Sigmoid colon (tissue), 6 donors: ENCODE measurements at regions not wholly inside any gene's neighbourhood (a gene's known extent, or its start where the extent isn't known, plus 50 kb on each side); places are given as distances from the start of the nearest gene placed in this dataset.

ENCODE experiments used
- DNase-seq: peaks from one replicate; pipeline ENCODE4 v3.0.0-alpha.2; 2019
- H3K27ac ChIP-seq, 4 donors: fragments of 200-600 bp; sonication (generic); one replicate each; pipeline ENCODE4 v1.5.1; 2016 to 2019; ENCODE audit warnings: mild to moderate bottlenecking in 1 of 4
- H3K27me3 ChIP-seq, 3 donors: fragments of 200-600 bp; sonication (generic); one replicate each; pipeline ENCODE4 v1.5.1; 2019; ENCODE audit warnings: mild to moderate bottlenecking in 1 of 3
- H3K36me3 ChIP-seq, 4 donors: fragments of 200-600 bp; sonication (generic); one replicate each; pipeline ENCODE4 v1.5.1; 2016 to 2019
- H3K4me1 ChIP-seq, 4 donors: fragments of 200-600 bp; sonication (generic); one replicate each; pipeline ENCODE4 v1.5.1; 2017 to 2019
- H3K4me3 ChIP-seq, 4 donors: fragments of 200-600 bp; sonication (generic); one replicate each; pipeline ENCODE4 v1.5.1; 2017 to 2019; ENCODE audit warnings: mild to moderate bottlenecking in 2 of 4, moderate library complexity in 1 of 4
- H3K9me3 ChIP-seq, 4 donors: fragments of 200-600 bp in 3 of 4; sonication (generic) in 3 of 4; one replicate each; pipeline versions ENCODE4 v1.5.1 to v1.6.1; 2013 to 2019
- CTCF ChIP-seq, 4 experiments: fragments of 450-650 bp in 3 of 4; fragments of 200-600 bp in 1 of 4; IDR thresholded peaks; one replicate each; pipeline ENCODE4 v1.5.1; 2016 to 2019; ENCODE audit warnings: antibody characterized with exemption in 4 of 4, mild to moderate bottlenecking in 3 of 4, moderate library complexity in 2 of 4
- EP300 ChIP-seq, 4 donors: sonication (generic); formaldehyde crosslinking; IDR thresholded peaks; one replicate each; pipeline ENCODE4 v1.6.1; 2017; ENCODE audit warnings: antibody characterized with exemption in 4 of 4
- POLR2A ChIP-seq, 2 donors: fragments of 450-650 bp; IDR thresholded peaks; one replicate each; pipeline ENCODE4 v1.6.1; 2016; ENCODE audit warnings: antibody characterized with exemption in 2 of 2, mild to moderate bottlenecking in 2 of 2, moderate library complexity in 2 of 2
- POLR2AphosphoS5 ChIP-seq, 4 donors: sonication (generic); formaldehyde crosslinking; IDR thresholded peaks; one replicate each; pipeline ENCODE4 v1.6.1; 2017; ENCODE audit warnings: antibody characterized with exemption in 4 of 4
- WGBS, 2 donors: extraction: QIAGEN DNeasy Blood & Tissue Kit; methylation state at CpG; one replicate each; pipeline ENCODE4 v1.1.7; 2013; 5-methylcytosine and 5-hydroxymethylcytosine counted together
- intact Hi-C: fragments of 100-400 bp; cut with DNase I; formaldehyde crosslinking; loops from one replicate; pipeline ENCODE4 v1.15.1; 2023
- donor health status: healthy with polysubstance abuse.
- donor health status: healthy.

- intact Hi-C loops: no loop called here
- Histone ChIP-seq H3K27me3 (no peaks in the 10 kb centered on the region), H3K27ac (no peak overlapping the region), H3K9me3 (no peaks in the 10 kb centered on the region), H3K4me1 (peaks cover 0 to 8% (median 0%) of the 10 kb centered on the region in 4 donors), H3K36me3 (no peaks in the 10 kb centered on the region), H3K4me3 (no peak overlapping the region)
- 79 to 86% methylated on average over 2 of the region's 2 CpGs for WGBS, 2 donors
- TF ChIP-seq POLR2A (IDR thresholded peaks at IDR 0.05) (no peak), EP300 (IDR thresholded peaks at IDR 0.05) (no peak), POLR2AphosphoS5 (IDR thresholded peaks at IDR 0.05) (no peak), CTCF (IDR thresholded peaks at IDR 0.05) (no peak)
- DNase-seq: no peak
Measured at GRCh38 chr2:81282151-81282769, 977.7 kb upstream of the LRRTM1 start.

DNA sequence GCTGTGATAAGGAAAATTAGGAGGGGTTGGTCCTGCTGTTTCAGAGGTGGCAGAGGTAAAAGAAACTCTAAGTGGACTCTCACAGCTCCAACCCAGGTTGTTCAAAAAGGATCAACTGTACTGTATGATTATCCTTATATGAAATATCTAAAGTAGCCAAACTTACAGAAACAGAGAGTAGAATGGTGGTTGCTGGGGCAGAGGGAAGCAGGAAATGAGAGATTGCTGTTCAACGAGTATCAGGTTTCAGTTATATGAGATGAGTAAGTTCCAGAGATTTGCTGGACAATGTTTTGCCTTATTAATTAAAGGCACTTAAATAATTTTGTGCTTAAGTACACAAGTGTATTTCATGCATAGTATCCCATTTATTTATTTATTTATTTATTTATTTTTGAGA, 972.0 kb upstream of the LRRTM1 start:
- WGBS, 2 donors: 70 to 83% methylated on average over 1 of the region's 1 CpG
- no peaks in the 10 kb centered on the region for H3K9me3 ChIP-seq
- no peak for DNase-seq
- TF ChIP-seq EP300 (IDR thresholded peaks at IDR 0.05): no peak
- TF ChIP-seq POLR2A (IDR thresholded peaks at IDR 0.05): no peak
- TF ChIP-seq POLR2AphosphoS5 (IDR thresholded peaks at IDR 0.05): no peak
- no peak for TF ChIP-seq CTCF (IDR thresholded peaks at IDR 0.05)
- no peaks in the 10 kb centered on the region for H3K36me3 ChIP-seq
- H3K27me3 ChIP-seq: no peaks in the 10 kb centered on the region
- no peak overlapping the region for H3K27ac ChIP-seq
- intact Hi-C loops: no loop called here
- H3K4me1 ChIP-seq: no peaks in the 10 kb centered on the region
- H3K4me3 ChIP-seq: no peak overlapping the region

- Histone ChIP-seq H3K4me1 (no peaks in the 10 kb centered on the region), H3K4me3 (no peak overlapping the region), H3K27me3 (no peaks in the 10 kb centered on the region), H3K36me3 (no peaks in the 10 kb centered on the region), H3K27ac (no peak overlapping the region), H3K9me3 (peaks cover 0 to 4% (median 0%) of the 10 kb centered on the region in 4 donors)
- no peak for DNase-seq
- WGBS, 2 donors: 6 to 18% methylated on average over 1 of the region's 1 CpG
- intact Hi-C loops: no loop called here
- TF ChIP-seq POLR2A (IDR thresholded peaks at IDR 0.05) (no peak), POLR2AphosphoS5 (IDR thresholded peaks at IDR 0.05) (no peak), CTCF (IDR thresholded peaks at IDR 0.05) (no peak), EP300 (IDR thresholded peaks at IDR 0.05) (no peak)
Measured at GRCh38 chr2:81266106-81266505, 961.6 kb upstream of the LRRTM1 start.

GRCh38 chr2:81263989-81264388, 959.4 kb upstream of the LRRTM1 start:
- Histone ChIP-seq H3K4me3 (no peak overlapping the region), H3K9me3 (no peaks in the 10 kb centered on the region), H3K4me1 (no peaks in the 10 kb centered on the region), H3K27me3 (no peaks in the 10 kb centered on the region), H3K36me3 (no peaks in the 10 kb centered on the region), H3K27ac (no peak overlapping the region)
- DNase-seq: no peak
- TF ChIP-seq EP300 (IDR thresholded peaks at IDR 0.05): no peak
- no peak for TF ChIP-seq POLR2AphosphoS5 (IDR thresholded peaks at IDR 0.05)
- no peak for TF ChIP-seq CTCF (IDR thresholded peaks at IDR 0.05)
- TF ChIP-seq POLR2A (IDR thresholded peaks at IDR 0.05): no peak
- intact Hi-C loops: no loop called here

DNA sequence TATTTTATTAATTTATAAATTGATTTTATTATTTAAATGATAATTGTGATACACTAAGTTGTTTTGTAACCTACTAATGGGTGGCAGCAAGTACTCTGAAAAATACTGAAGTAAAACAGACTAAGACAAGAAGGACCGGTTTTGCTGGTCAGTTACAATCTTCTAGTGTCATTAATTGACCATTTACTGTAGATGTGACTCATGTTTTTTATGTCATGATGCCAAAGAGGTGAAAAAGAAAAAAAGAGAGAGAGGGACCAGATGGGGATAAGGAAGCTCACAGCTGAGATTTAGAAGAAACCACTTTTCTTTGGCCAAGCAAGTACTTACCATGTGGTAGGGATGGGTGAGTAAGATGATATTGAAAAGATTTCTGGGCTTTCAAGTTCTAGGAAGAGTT, 955.8 kb upstream of the LRRTM1 start:
- TF ChIP-seq CTCF (IDR thresholded peaks at IDR 0.05): no peak
- no peak for TF ChIP-seq EP300 (IDR thresholded peaks at IDR 0.05)
- no peak for TF ChIP-seq POLR2A (IDR thresholded peaks at IDR 0.05)
- TF ChIP-seq POLR2AphosphoS5 (IDR thresholded peaks at IDR 0.05): no peak
- Histone ChIP-seq H3K4me1 (no peaks in the 10 kb centered on the region), H3K27ac (no peak overlapping the region), H3K36me3 (no peaks in the 10 kb centered on the region), H3K27me3 (no peaks in the 10 kb centered on the region), H3K9me3 (no peaks in the 10 kb centered on the region), H3K4me3 (no peak overlapping the region)
- intact Hi-C loops: no loop called here
- no peak for DNase-seq
- WGBS, 2 donors: 63 to 74% methylated on average over 1 of the region's 1 CpG
